MCF 10A (cell line): ENCODE measurements at regions not wholly inside any gene's neighbourhood (a gene's known extent, or its start where the extent isn't known, plus 50 kb on each side); places are given as distances from the start of the nearest gene placed in this dataset.

Experiments used
- BruUV-seq: library from RNA; stranded (reverse); fragments of 400-500 nt; replicated peaks from 2 replicates; lab custom pipeline; 2021; lab: Mats Ljungman, UMichigan
- CTCF ChIA-PET: fragments of 300-600 bp; sonication (Branson Sonifier 250); formaldehyde crosslinking; extraction: SDS; loops from one replicate; lab custom pipeline; 2021; ENCODE audit warnings: antibody characterized with exemption, inconsistent platforms; lab: Yijun Ruan, JAX
- POLR2A ChIA-PET: fragments of 300-600, 350-650 bp; sonication (Branson Sonifier 250); formaldehyde crosslinking; extraction: SDS; loops from one replicate; lab custom pipeline; 2020; ENCODE audit warnings: antibody characterized with exemption, inconsistent platforms; lab: Yijun Ruan, JAX
- DNase-seq: peaks from one replicate; pipeline ENCODE4 v3.0.0-alpha.2; 2018; ENCODE audit not compliant: unreplicated experiment
- H3K27ac Mint-ChIP-seq: one replicate; pipeline ENCODE4 v1.8.0; 2022; ENCODE audit warnings: mild to moderate bottlenecking, low read depth, mixed read lengths; ENCODE audit not compliant: unreplicated experiment
- H3K27me3 Mint-ChIP-seq: one replicate; pipeline ENCODE4 v1.8.0; 2022; ENCODE audit warnings: mixed read lengths; ENCODE audit not compliant: insufficient read depth, unreplicated experiment
- H3K36me3 Mint-ChIP-seq: one replicate; pipeline ENCODE4 v1.8.0; 2022; ENCODE audit warnings: mild to moderate bottlenecking, moderate library complexity, mixed read lengths; ENCODE audit not compliant: insufficient read depth, unreplicated experiment
- H3K4me1 Mint-ChIP-seq: one replicate; pipeline ENCODE4 v1.8.0; 2022; ENCODE audit warnings: mixed read lengths; ENCODE audit not compliant: insufficient read depth, unreplicated experiment
- H3K4me3 Mint-ChIP-seq: one replicate; pipeline ENCODE4 v1.8.0; 2022; ENCODE audit warnings: mild to moderate bottlenecking, moderate library complexity, mixed read lengths; ENCODE audit not compliant: unreplicated experiment
- H3K9me3 Mint-ChIP-seq: one replicate; pipeline ENCODE4 v1.8.0; 2022; ENCODE audit warnings: mixed read lengths; ENCODE audit not compliant: unreplicated experiment
- CTCF ChIP-seq: fragments of 200-600 bp; IDR thresholded peaks from one replicate; pipeline ENCODE4 v1.8.0; 2022; ENCODE audit warnings: antibody characterized with exemption, mild to moderate bottlenecking; ENCODE audit not compliant: unreplicated experiment
- intact Hi-C: fragments of 100-400 bp; cut with micrococcal nuclease; formaldehyde crosslinking; loops from 2 replicates; pipeline ENCODE4 v1.14.1; 2022

DNA sequence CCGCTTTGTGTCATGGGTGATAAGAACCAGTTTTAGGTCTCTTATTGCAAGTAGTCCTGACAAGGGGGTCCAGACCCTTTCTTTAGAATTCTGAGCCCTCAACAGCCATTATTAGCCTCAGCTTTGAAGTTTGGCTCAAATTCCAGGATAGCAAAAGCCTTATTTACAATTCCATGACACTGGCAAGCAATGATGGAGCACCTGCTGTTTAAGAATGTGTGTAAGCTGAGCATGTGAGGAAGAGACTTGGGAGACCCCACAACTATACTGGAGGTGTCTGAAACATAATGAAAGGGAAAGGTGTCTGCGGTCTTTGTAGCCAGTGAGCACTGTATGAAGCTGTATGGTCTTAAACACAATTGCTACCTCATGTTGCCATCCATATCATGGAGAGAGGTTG lies 119.8 kb downstream of the TBX5 start:
- CTCF ChIA-PET: no interaction called here
- intact Hi-C loops: no loop called here
- Mint-ChIP-seq H3K27me3 (peaks cover 26% of the 10 kb centered on the region), H3K36me3 (no peaks in the 10 kb centered on the region), H3K9me3 (no peaks in the 10 kb centered on the region), H3K4me3 (no peak overlapping the region), H3K27ac (no peak overlapping the region), H3K4me1 (no peaks in the 10 kb centered on the region)
- no TSS peak for BruUV-seq
- TF ChIP-seq CTCF: no peak
- POLR2A ChIA-PET: no interaction called here
- no peak for DNase-seq

DNA sequence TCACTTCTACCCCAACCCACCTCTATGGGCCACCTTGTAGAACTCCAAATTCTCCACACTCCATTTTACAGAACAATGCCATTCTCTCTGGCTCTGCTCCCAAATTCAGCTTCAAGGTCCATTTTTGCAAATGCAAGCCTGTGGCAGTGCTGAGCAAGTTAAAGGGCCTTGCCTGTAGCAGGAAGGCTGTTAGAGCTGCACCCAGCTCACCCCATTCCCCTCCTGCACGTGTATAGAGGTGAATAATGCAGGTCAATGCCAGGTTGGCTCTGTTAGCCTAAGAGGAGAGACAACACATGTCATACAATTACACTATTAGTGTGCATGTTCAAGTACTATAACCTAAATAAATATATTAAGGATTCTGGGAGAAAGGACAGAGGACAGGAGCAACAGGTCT lies 120.4 kb downstream of the TBX5 start:
- CTCF ChIA-PET: no interaction called here
- Mint-ChIP-seq H3K36me3 (no peaks in the 10 kb centered on the region), H3K4me3 (no peak overlapping the region), H3K27ac (no peak overlapping the region), H3K27me3 (peaks cover 26% of the 10 kb centered on the region), H3K9me3 (no peaks in the 10 kb centered on the region), H3K4me1 (no peaks in the 10 kb centered on the region)
- DNase-seq: no peak
- TF ChIP-seq CTCF: no peak
- BruUV-seq: no TSS peak
- POLR2A ChIA-PET: no interaction called here
- intact Hi-C loops: no loop called here

DNA sequence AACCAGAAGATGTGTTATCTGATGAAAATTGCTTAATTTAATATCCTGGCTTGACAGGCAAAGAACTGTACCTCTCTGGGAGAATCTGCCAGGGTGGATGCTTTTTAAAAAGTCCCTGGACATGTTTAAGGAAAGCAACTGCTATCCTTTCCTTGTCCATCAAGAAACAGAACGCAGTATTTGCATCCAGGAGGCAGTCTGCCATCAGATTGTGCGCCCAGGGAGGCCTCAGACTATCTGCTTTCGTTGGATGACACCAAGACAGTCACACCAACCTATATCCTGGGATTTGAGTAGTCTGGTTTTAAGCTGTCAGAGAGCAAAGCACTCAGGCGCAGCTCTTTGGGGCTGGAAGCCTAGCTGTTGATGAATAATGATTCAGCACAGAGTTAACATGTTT lies 121.9 kb downstream of the TBX5 start:
- no peaks in the 10 kb centered on the region for H3K36me3 Mint-ChIP-seq
- ChIA-PET CTCF (no interaction called here), POLR2A (interaction anchor here (0.7 kb wide), 1 partner anchor 1463 kb away, joined by 3 read pairs; no protein-coding TSS in a partner anchor)
- DNase-seq: no peak
- H3K4me3 Mint-ChIP-seq: no peak overlapping the region
- H3K9me3 Mint-ChIP-seq: no peaks in the 10 kb centered on the region
- peaks cover 26% of the 10 kb centered on the region for H3K27me3 Mint-ChIP-seq
- TF ChIP-seq CTCF: no peak
- intact Hi-C loops: no loop called here
- no peaks in the 10 kb centered on the region for H3K4me1 Mint-ChIP-seq
- no TSS peak for BruUV-seq
- no peak overlapping the region for H3K27ac Mint-ChIP-seq

GRCh38 chr12:114275932-114276785 lies 129.8 kb downstream of the TBX5 start:
- Mint-ChIP-seq H3K9me3 (no peaks in the 10 kb centered on the region), H3K4me3 (no peak overlapping the region), H3K27ac (no peak overlapping the region), H3K36me3 (no peaks in the 10 kb centered on the region), H3K4me1 (no peaks in the 10 kb centered on the region), H3K27me3 (peaks cover 35% of the 10 kb centered on the region)
- ChIA-PET CTCF (no interaction called here), POLR2A (no interaction called here)
- DNase-seq: no peak
- no TSS peak for BruUV-seq
- intact Hi-C loops: no loop called here
- TF ChIP-seq CTCF: no peak
